Neural crest cell (in vitro differentiated cells): ENCODE measurements at regions not wholly inside any gene's neighbourhood (a gene's known extent, or its start where the extent isn't known, plus 50 kb on each side); places are given as distances from the start of the nearest gene placed in this dataset.

ENCODE experiments used
- DNase-seq: peaks from one replicate; pipeline ENCODE4 v3.0.0; 2021; ENCODE audit warnings: low read depth, mixed read lengths, low spot score
- H3K27ac Mint-ChIP-seq: one replicate; pipeline ENCODE4 v1.8.0; 2021; ENCODE audit warnings: mild to moderate bottlenecking, mixed read lengths; ENCODE audit not compliant: unreplicated experiment
- H3K27me3 Mint-ChIP-seq: 2 replicates; pipeline ENCODE4 v1.8.0; 2021; ENCODE audit warnings: low read depth, mild to moderate bottlenecking, mixed read lengths
- H3K36me3 Mint-ChIP-seq: 2 replicates; pipeline ENCODE4 v1.8.0; 2021; ENCODE audit warnings: low read depth, mild to moderate bottlenecking, mixed read lengths
- H3K4me1 Mint-ChIP-seq: 2 replicates; pipeline ENCODE4 v1.8.0; 2021; ENCODE audit warnings: mixed read lengths
- H3K4me3 Mint-ChIP-seq: one replicate; pipeline ENCODE4 v1.8.0; 2021; ENCODE audit warnings: mild to moderate bottlenecking, mixed read lengths
- H3K9me3 Mint-ChIP-seq: 2 replicates; pipeline ENCODE4 v1.8.0; 2021; ENCODE audit warnings: mixed read lengths
- TF ChIP-seq, protein P1 (sequence below): fragments of 200-600 bp; sonication (generic); conservative IDR thresholded peaks from 2 replicates; pipeline ENCODE4 v1.5.0; 2021; ENCODE audit warnings: antibody characterized with exemption, mild to moderate bottlenecking

GRCh38 chr7:54161621-54162020 lies 380.6 kb upstream of the VSTM2A start:
- Mint-ChIP-seq H3K36me3 (no peaks in the 10 kb centered on the region), H3K27me3 (peaks cover 1% of the 10 kb centered on the region), H3K4me3 (no peak overlapping the region), H3K27ac (no peak overlapping the region), H3K9me3 (no peaks in the 10 kb centered on the region), H3K4me1 (no peaks in the 10 kb centered on the region)
- TF ChIP-seq, protein P1, sequence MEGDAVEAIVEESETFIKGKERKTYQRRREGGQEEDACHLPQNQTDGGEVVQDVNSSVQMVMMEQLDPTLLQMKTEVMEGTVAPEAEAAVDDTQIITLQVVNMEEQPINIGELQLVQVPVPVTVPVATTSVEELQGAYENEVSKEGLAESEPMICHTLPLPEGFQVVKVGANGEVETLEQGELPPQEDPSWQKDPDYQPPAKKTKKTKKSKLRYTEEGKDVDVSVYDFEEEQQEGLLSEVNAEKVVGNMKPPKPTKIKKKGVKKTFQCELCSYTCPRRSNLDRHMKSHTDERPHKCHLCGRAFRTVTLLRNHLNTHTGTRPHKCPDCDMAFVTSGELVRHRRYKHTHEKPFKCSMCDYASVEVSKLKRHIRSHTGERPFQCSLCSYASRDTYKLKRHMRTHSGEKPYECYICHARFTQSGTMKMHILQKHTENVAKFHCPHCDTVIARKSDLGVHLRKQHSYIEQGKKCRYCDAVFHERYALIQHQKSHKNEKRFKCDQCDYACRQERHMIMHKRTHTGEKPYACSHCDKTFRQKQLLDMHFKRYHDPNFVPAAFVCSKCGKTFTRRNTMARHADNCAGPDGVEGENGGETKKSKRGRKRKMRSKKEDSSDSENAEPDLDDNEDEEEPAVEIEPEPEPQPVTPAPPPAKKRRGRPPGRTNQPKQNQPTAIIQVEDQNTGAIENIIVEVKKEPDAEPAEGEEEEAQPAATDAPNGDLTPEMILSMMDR = no peak
- DNase-seq = no peak

DNA sequence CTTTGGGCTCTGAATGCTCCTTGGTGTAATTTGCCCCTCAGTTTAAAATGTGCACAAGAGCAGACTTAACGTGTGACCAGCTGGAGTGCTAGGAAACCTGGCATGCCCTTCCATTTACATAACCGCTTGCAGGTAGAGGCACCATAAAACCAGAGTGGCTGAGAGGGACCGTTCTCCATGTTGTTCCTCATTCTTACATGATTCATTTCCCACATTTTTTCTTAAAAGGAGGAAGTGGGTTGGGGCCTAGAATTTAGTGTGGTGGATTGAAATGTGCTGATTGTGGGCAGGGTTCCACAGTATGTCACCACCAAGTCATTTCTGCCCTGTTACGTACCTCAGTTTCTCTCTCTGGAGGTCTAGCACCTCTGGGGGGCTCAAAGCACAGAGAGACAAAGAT lies 375.8 kb upstream of the VSTM2A start:
- Mint-ChIP-seq H3K4me3 (no peak overlapping the region), H3K36me3 (no peaks in the 10 kb centered on the region), H3K27me3 (no peaks in the 10 kb centered on the region), H3K4me1 (no peaks in the 10 kb centered on the region), H3K27ac (no peak overlapping the region), H3K9me3 (no peaks in the 10 kb centered on the region)
- DNase-seq = no peak
- TF ChIP-seq, protein P1 = no peak

- H3K9me3 Mint-ChIP-seq = peaks cover 9% of the 10 kb centered on the region
- H3K27me3 Mint-ChIP-seq = no peaks in the 10 kb centered on the region
- TF ChIP-seq, protein P1 = no peak
- H3K4me3 Mint-ChIP-seq = no peak overlapping the region
- H3K36me3 Mint-ChIP-seq = no peaks in the 10 kb centered on the region
- no peaks in the 10 kb centered on the region for H3K4me1 Mint-ChIP-seq
- no peak overlapping the region for H3K27ac Mint-ChIP-seq
- no peak for DNase-seq
Measured at GRCh38 chr7:54179321-54180029, 362.7 kb upstream of the VSTM2A start.

- TF ChIP-seq, protein P1 = no peak
- Mint-ChIP-seq H3K4me3 (no peak overlapping the region), H3K27me3 (no peaks in the 10 kb centered on the region), H3K27ac (no peak overlapping the region), H3K4me1 (no peaks in the 10 kb centered on the region), H3K36me3 (no peaks in the 10 kb centered on the region), H3K9me3 (peaks cover 9% of the 10 kb centered on the region)
- no peak for DNase-seq
Measured at GRCh38 chr7:54180796-54181195, 361.4 kb upstream of the VSTM2A start.

- no peaks in the 10 kb centered on the region for H3K4me1 Mint-ChIP-seq
- peaks cover 9% of the 10 kb centered on the region for H3K9me3 Mint-ChIP-seq
- no peak overlapping the region for H3K27ac Mint-ChIP-seq
- H3K27me3 Mint-ChIP-seq = no peaks in the 10 kb centered on the region
- H3K4me3 Mint-ChIP-seq = no peak overlapping the region
- no peak for DNase-seq
- TF ChIP-seq, protein P1 = no peak
- no peaks in the 10 kb centered on the region for H3K36me3 Mint-ChIP-seq
Measured at GRCh38 chr7:54183055-54183454, 359.1 kb upstream of the VSTM2A start.
